Vagina (tissue), 2 donors: ENCODE measurements at regions not wholly inside any gene's neighbourhood (a gene's known extent, or its start where the extent isn't known, plus 50 kb on each side); places are given as distances from the start of the nearest gene placed in this dataset.

Experiments
- CTCF ChIP-seq, 3 experiments: fragments of 450-650 bp in 2 of 3; fragments of 200-600 bp in 1 of 3; sonication (generic) in 1 of 3; IDR thresholded peaks; one replicate each; pipeline ENCODE4 v1.5.1; 2017 to 2019; ENCODE audit warnings: antibody characterized with exemption in 3 of 3, mild to moderate bottlenecking in 2 of 3, moderate library complexity in 2 of 3
- POLR2AphosphoS5 ChIP-seq, 2 donors: sonication (generic); formaldehyde crosslinking; IDR thresholded peaks; one replicate each; pipeline ENCODE4 v1.9.0; 2017; ENCODE audit warnings: antibody characterized with exemption in 2 of 2, mild to moderate bottlenecking in 2 of 2, low read depth in 1 of 2; ENCODE audit not compliant: insufficient read depth in 1 of 2

GRCh38 chr4:155037031-155037430 lies 171.4 kb upstream of the NPY2R start:
- TF ChIP-seq POLR2AphosphoS5 (IDR thresholded peaks at IDR 0.05; ENCODE audit: insufficient read depth in 1 of 2, low read depth in 1 of 2) (no peak), CTCF (IDR thresholded peaks at IDR 0.05) (no peak)
